ENCODE measurements at regions not wholly inside any gene's neighbourhood (a gene's known extent, or its start where the extent isn't known, plus 50 kb on each side); places are given as distances from the start of the nearest gene placed in this dataset.

- intact Hi-C loops (cut with micrococcal nuclease; ENCODE audit: unreplicated experiment) (no loop called here), in situ Hi-C loops (cut with HindIII; ENCODE audit: extremely low pct_ligation_motif_present, low pct_unique_long_range_greater_than_20kb) (no loop called here)
- POLR2A ChIA-PET, result no interaction called here
- DNase-seq (ENCODE audit: low spot score) (no peak), FAIRE-seq (no peak), ATAC-seq (no peak)
- no peak overlapping the region for H3K27ac ChIP-seq (ENCODE audit: extremely low read length, insufficient read depth, low read length)
- CTCF ChIA-PET (ENCODE audit: low intra/inter-chr PET ratio, low total read pairs), result no interaction called here
- no peak overlapping the region for H3K9ac ChIP-seq (ENCODE audit: insufficient read depth, low read depth, low read length)
- no peaks in the 10 kb centered on the region for H3K79me2 ChIP-seq (ENCODE audit: insufficient read depth, low read length)
- no peak overlapping the region for H2AFZ ChIP-seq (ENCODE audit: low read length)
- no peaks in the 10 kb centered on the region for H3K36me3 ChIP-seq (replicated peaks in 1 of 2; ENCODE audit: control insufficient read depth in 1 of 2, insufficient read depth in 2 of 2, low read length in 2 of 2)
- no peaks in the 10 kb centered on the region; a peak in 1 of 5 replicates for H3K27me3 ChIP-seq (ENCODE audit: control insufficient read depth in 1 of 2, insufficient read depth in 2 of 2, low read length in 2 of 2)
- no peaks in the 10 kb centered on the region for H3K4me1 ChIP-seq (ENCODE audit: insufficient read depth, low read length)
- no peaks in the 10 kb centered on the region for H4K20me1 ChIP-seq (ENCODE audit: insufficient read depth, low read length)
- H3K9me3 ChIP-seq (ENCODE audit: low read length), result no peaks in the 10 kb centered on the region
- WGBS (ENCODE audit: low lambda C conversion rate), result 0% methylated on average over 1 of the region's 1 CpG
- no TSS peak for BruUV-seq (replicated peaks)
- H3K4me3 ChIP-seq (replicated peaks in 1 of 3; ENCODE audit: insufficient read depth in 1 of 3, low read depth in 2 of 3, low read length in 3 of 3), result no peak overlapping the region
- no peak overlapping the region for H3K4me2 ChIP-seq (ENCODE audit: low read depth, low read length)
- TF ChIP-seq ZNF615 (CRISPR knock-in tag; IDR thresholded peaks at IDR 0.05; ENCODE audit: borderline replicate concordance) (no peak), SAP130 (CRISPR knock-in tag; IDR thresholded peaks at IDR 0.05; ENCODE audit: low read depth) (no peak), RXRB (CRISPR knock-in tag; IDR thresholded peaks at IDR 0.05; ENCODE audit: borderline replicate concordance) (no peak), PLSCR1 (CRISPR knock-in tag; IDR thresholded peaks at IDR 0.05; ENCODE audit: borderline replicate concordance) (no peak), ZBTB43 (CRISPR knock-in tag; conservative IDR thresholded peaks at IDR 0.05) (no peak), KIAA2018 (CRISPR knock-in tag; IDR thresholded peaks at IDR 0.05; ENCODE audit: borderline replicate concordance) (no peak), ELF1 (CRISPR knock-in tag; IDR thresholded peaks at IDR 0.05) (no peak), FUBP1 (CRISPR knock-in tag; IDR thresholded peaks at IDR 0.05; ENCODE audit: borderline replicate concordance) (no peak), GMEB2 (CRISPR knock-in tag; IDR thresholded peaks at IDR 0.05; ENCODE audit: low read depth) (no peak)
These were observed 528.7 kb upstream of the ZNF608 start for GRCh38 chr5:125274938-125275724.

Measured in HepG2 (cell line).